ENCODE measurements at regions not wholly inside any gene's neighbourhood (a gene's known extent, or its start where the extent isn't known, plus 50 kb on each side); places are given as distances from the start of the nearest gene placed in this dataset.
"Not testable (repeated sequence)": the region's sequence is repeated elsewhere in the genome, so short reads cannot be mapped to it uniquely, and the experiment has no call there.

DNA sequence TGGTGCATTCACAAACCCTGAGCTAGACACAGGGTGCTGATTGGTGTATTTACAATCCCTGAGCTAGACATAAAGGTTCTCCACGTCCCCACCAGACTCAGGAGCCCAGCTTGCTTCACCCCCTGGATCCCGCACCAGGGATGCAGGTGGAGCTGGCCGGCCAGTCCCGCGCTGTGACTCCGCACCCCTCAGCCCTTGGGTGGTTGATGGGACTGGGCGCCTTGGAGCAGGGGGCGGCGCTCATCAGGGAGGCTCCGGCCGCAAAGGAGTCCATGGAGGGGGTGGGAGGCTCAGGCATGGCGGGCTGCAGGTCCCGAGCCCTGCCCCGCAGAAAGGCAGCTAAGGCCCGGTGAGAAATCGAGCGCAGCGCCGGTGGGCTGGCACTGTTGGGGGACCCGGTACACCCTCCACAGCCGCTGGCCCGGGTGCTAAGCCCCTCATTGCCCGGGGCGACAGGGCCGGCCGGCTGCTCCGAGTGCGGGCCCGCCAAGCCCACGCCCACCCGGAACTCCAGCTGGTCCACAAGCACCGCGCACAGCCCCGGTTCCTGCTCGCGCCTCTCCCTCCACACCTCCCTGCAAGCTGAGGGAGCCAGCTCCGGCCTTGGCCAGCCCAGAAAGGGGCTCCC lies 167.6 kb downstream of the VEGFC start:
- TF ChIP-seq ELF4 (CRISPR knock-in tag; IDR thresholded peaks at IDR 0.05; ENCODE audit: low read depth); SMAD3 (CRISPR knock-in tag; IDR thresholded peaks at IDR 0.05; ENCODE audit: borderline replicate concordance); NR2C2 (CRISPR knock-in tag; IDR thresholded peaks at IDR 0.05); CREM (CRISPR knock-in tag; IDR thresholded peaks at IDR 0.05); CREB1 (CRISPR knock-in tag; IDR thresholded peaks at IDR 0.05); ZNF317 (CRISPR knock-in tag; IDR thresholded peaks at IDR 0.05; ENCODE audit: borderline replicate concordance, low read depth); ZNF138 (CRISPR knock-in tag; conservative IDR thresholded peaks at IDR 0.05); NR3C1 (CRISPR knock-in tag; conservative IDR thresholded peaks at IDR 0.05; ENCODE audit: low read depth); NR1H2 (CRISPR knock-in tag; IDR thresholded peaks at IDR 0.05): not testable (repeated sequence)
- TF ChIP-seq, protein P1, sequence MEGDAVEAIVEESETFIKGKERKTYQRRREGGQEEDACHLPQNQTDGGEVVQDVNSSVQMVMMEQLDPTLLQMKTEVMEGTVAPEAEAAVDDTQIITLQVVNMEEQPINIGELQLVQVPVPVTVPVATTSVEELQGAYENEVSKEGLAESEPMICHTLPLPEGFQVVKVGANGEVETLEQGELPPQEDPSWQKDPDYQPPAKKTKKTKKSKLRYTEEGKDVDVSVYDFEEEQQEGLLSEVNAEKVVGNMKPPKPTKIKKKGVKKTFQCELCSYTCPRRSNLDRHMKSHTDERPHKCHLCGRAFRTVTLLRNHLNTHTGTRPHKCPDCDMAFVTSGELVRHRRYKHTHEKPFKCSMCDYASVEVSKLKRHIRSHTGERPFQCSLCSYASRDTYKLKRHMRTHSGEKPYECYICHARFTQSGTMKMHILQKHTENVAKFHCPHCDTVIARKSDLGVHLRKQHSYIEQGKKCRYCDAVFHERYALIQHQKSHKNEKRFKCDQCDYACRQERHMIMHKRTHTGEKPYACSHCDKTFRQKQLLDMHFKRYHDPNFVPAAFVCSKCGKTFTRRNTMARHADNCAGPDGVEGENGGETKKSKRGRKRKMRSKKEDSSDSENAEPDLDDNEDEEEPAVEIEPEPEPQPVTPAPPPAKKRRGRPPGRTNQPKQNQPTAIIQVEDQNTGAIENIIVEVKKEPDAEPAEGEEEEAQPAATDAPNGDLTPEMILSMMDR (IDR thresholded peaks at IDR 0.05) = not testable (repeated sequence)
- TF ChIP-seq, protein P2, sequence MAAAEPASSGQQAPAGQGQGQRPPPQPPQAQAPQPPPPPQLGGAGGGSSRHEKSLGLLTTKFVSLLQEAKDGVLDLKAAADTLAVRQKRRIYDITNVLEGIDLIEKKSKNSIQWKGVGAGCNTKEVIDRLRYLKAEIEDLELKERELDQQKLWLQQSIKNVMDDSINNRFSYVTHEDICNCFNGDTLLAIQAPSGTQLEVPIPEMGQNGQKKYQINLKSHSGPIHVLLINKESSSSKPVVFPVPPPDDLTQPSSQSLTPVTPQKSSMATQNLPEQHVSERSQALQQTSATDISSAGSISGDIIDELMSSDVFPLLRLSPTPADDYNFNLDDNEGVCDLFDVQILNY (CRISPR knock-in tag; IDR thresholded peaks at IDR 0.05) = not testable (repeated sequence)
- TF ChIP-seq, protein P3, sequence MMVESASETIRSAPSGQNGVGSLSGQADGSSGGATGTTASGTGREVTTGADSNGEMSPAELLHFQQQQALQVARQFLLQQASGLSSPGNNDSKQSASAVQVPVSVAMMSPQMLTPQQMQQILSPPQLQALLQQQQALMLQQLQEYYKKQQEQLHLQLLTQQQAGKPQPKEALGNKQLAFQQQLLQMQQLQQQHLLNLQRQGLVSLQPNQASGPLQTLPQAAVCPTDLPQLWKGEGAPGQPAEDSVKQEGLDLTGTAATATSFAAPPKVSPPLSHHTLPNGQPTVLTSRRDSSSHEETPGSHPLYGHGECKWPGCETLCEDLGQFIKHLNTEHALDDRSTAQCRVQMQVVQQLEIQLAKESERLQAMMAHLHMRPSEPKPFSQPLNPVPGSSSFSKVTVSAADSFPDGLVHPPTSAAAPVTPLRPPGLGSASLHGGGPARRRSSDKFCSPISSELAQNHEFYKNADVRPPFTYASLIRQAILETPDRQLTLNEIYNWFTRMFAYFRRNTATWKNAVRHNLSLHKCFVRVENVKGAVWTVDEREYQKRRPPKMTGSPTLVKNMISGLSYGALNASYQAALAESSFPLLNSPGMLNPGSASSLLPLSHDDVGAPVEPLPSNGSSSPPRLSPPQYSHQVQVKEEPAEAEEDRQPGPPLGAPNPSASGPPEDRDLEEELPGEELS (CRISPR knock-in tag; IDR thresholded peaks at IDR 0.05) = not testable (repeated sequence)
- TF ChIP-seq, protein P4, sequence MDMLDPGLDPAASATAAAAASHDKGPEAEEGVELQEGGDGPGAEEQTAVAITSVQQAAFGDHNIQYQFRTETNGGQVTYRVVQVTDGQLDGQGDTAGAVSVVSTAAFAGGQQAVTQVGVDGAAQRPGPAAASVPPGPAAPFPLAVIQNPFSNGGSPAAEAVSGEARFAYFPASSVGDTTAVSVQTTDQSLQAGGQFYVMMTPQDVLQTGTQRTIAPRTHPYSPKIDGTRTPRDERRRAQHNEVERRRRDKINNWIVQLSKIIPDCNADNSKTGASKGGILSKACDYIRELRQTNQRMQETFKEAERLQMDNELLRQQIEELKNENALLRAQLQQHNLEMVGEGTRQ (CRISPR knock-in tag; IDR thresholded peaks at IDR 0.05) = not testable (repeated sequence)
- TF ChIP-seq, protein P5, sequence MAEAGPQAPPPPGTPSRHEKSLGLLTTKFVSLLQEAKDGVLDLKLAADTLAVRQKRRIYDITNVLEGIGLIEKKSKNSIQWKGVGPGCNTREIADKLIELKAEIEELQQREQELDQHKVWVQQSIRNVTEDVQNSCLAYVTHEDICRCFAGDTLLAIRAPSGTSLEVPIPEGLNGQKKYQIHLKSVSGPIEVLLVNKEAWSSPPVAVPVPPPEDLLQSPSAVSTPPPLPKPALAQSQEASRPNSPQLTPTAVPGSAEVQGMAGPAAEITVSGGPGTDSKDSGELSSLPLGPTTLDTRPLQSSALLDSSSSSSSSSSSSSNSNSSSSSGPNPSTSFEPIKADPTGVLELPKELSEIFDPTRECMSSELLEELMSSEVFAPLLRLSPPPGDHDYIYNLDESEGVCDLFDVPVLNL (CRISPR knock-in tag; IDR thresholded peaks at IDR 0.05; ENCODE audit: borderline replicate concordance, low read depth) = not testable (repeated sequence)
